T-helper 17 cell (primary cell): ENCODE measurements at regions not wholly inside any gene's neighbourhood (a gene's known extent, or its start where the extent isn't known, plus 50 kb on each side); places are given as distances from the start of the nearest gene placed in this dataset.

Experiments
- ATAC-seq: fragments of 150-1000 bp; cut with Tn5 transposase; 2 replicates; pipeline ENCODE4 v1.10.0; 2021; ENCODE audit warnings: mild to moderate bottlenecking, moderate library complexity
- DNase-seq, 3 donors: peaks; one replicate each; pipeline versions ENCODE4 v3.0.0 to v3.0.0-alpha.2; 2020 to 2021
- H3K9me3 ChIP-seq: one replicate; pipeline ENCODE4 v1.7.0; 2013; ENCODE audit warnings: low read length, mild to moderate bottlenecking; ENCODE audit not compliant: control insufficient read depth, poor library complexity, severe bottlenecking
- H3K27ac Mint-ChIP-seq: one replicate; pipeline ENCODE4 v1.8.0; 2022; ENCODE audit warnings: mild to moderate bottlenecking, moderate library complexity, mixed read lengths
- H3K27me3 Mint-ChIP-seq: one replicate; pipeline ENCODE4 v1.8.0; 2022; ENCODE audit warnings: mixed read lengths
- H3K36me3 Mint-ChIP-seq: one replicate; pipeline ENCODE4 v1.8.0; 2022; ENCODE audit warnings: low read depth, mixed read lengths
- H3K4me1 Mint-ChIP-seq: one replicate; pipeline ENCODE4 v1.8.0; 2022; ENCODE audit warnings: mild to moderate bottlenecking, mixed read lengths
- H3K4me3 Mint-ChIP-seq: one replicate; pipeline ENCODE4 v1.8.0; 2022; ENCODE audit warnings: mild to moderate bottlenecking, moderate library complexity, mixed read lengths

- ATAC-seq (no peak), DNase-seq (no peak)
- H3K36me3 Mint-ChIP-seq: no peaks in the 10 kb centered on the region
- no peak overlapping the region for H3K4me3 Mint-ChIP-seq
- no peak overlapping the region for H3K27ac Mint-ChIP-seq
- H3K4me1 Mint-ChIP-seq: no peaks in the 10 kb centered on the region
- no peaks in the 10 kb centered on the region for H3K9me3 ChIP-seq
- H3K27me3 Mint-ChIP-seq: no peaks in the 10 kb centered on the region
Observed at GRCh38 chr1:234750922-234751627, 141.1 kb upstream of the IRF2BP2 start.

GRCh38 chr1:234748713-234749112, 138.7 kb upstream of the IRF2BP2 start:
- no peaks in the 10 kb centered on the region for H3K4me1 Mint-ChIP-seq
- ATAC-seq (no peak), DNase-seq (no peak)
- H3K27me3 Mint-ChIP-seq: no peaks in the 10 kb centered on the region
- H3K4me3 Mint-ChIP-seq: no peak overlapping the region
- H3K36me3 Mint-ChIP-seq: no peaks in the 10 kb centered on the region
- H3K9me3 ChIP-seq: no peaks in the 10 kb centered on the region
- H3K27ac Mint-ChIP-seq: no peak overlapping the region

- ATAC-seq (no peak), DNase-seq (no peak)
- Mint-ChIP-seq H3K4me3 (no peak overlapping the region), H3K36me3 (no peaks in the 10 kb centered on the region), H3K27ac (no peak overlapping the region), H3K27me3 (no peaks in the 10 kb centered on the region), H3K4me1 (no peaks in the 10 kb centered on the region)
- no peaks in the 10 kb centered on the region for H3K9me3 ChIP-seq
Observed at GRCh38 chr1:234748066-234748465, 138.1 kb upstream of the IRF2BP2 start.

GRCh38 chr1:234746798-234747196, 136.8 kb upstream of the IRF2BP2 start:
- peak overlapping the region; percentile 57 for H3K27ac Mint-ChIP-seq
- no peaks in the 10 kb centered on the region for H3K9me3 ChIP-seq
- DNase-seq (no peak), ATAC-seq (no peak)
- no peaks in the 10 kb centered on the region for H3K27me3 Mint-ChIP-seq
- H3K4me3 Mint-ChIP-seq: no peak overlapping the region
- H3K36me3 Mint-ChIP-seq: no peaks in the 10 kb centered on the region
- H3K4me1 Mint-ChIP-seq: no peaks in the 10 kb centered on the region

- no peak overlapping the region for H3K4me3 Mint-ChIP-seq
- peak overlapping the region; percentile 57 for H3K27ac Mint-ChIP-seq
- no peaks in the 10 kb centered on the region for H3K4me1 Mint-ChIP-seq
- ATAC-seq: no peak
- no peak for DNase-seq
- no peaks in the 10 kb centered on the region for H3K9me3 ChIP-seq
- H3K27me3 Mint-ChIP-seq: no peaks in the 10 kb centered on the region
- H3K36me3 Mint-ChIP-seq: no peaks in the 10 kb centered on the region
Observed at GRCh38 chr1:234745844-234746797, 136.1 kb upstream of the IRF2BP2 start.

GRCh38 chr1:234745276-234745675, 135.3 kb upstream of the IRF2BP2 start:
- H3K27ac Mint-ChIP-seq: peak overlapping the region; percentile 57
- ATAC-seq (no peak), DNase-seq (no peak)
- no peaks in the 10 kb centered on the region for H3K4me1 Mint-ChIP-seq
- H3K36me3 Mint-ChIP-seq: no peaks in the 10 kb centered on the region
- no peak overlapping the region for H3K4me3 Mint-ChIP-seq
- no peaks in the 10 kb centered on the region for H3K9me3 ChIP-seq
- H3K27me3 Mint-ChIP-seq: no peaks in the 10 kb centered on the region

GRCh38 chr1:234743791-234744611, 134.0 kb upstream of the IRF2BP2 start:
- Mint-ChIP-seq H3K4me1 (no peaks in the 10 kb centered on the region), H3K4me3 (no peak overlapping the region), H3K27me3 (no peaks in the 10 kb centered on the region), H3K36me3 (no peaks in the 10 kb centered on the region), H3K27ac (no peak overlapping the region)
- H3K9me3 ChIP-seq: no peaks in the 10 kb centered on the region
- DNase-seq (no peak), ATAC-seq (no peak)

GRCh38 chr1:234742622-234743021, 132.6 kb upstream of the IRF2BP2 start:
- H3K27me3 Mint-ChIP-seq: no peaks in the 10 kb centered on the region
- H3K27ac Mint-ChIP-seq: no peak overlapping the region
- no peaks in the 10 kb centered on the region for H3K4me1 Mint-ChIP-seq
- H3K4me3 Mint-ChIP-seq: no peak overlapping the region
- H3K9me3 ChIP-seq: no peaks in the 10 kb centered on the region
- DNase-seq (no peak), ATAC-seq (no peak)
- H3K36me3 Mint-ChIP-seq: no peaks in the 10 kb centered on the region

GRCh38 chr1:234737967-234738314, 128.0 kb upstream of the IRF2BP2 start:
- H3K9me3 ChIP-seq: no peaks in the 10 kb centered on the region
- Mint-ChIP-seq H3K36me3 (no peaks in the 10 kb centered on the region), H3K4me1 (peaks cover 6% of the 10 kb centered on the region), H3K27ac (peak overlapping the region; percentile 49), H3K27me3 (no peaks in the 10 kb centered on the region), H3K4me3 (no peak overlapping the region)
- no peak for DNase-seq
- no peak for ATAC-seq

GRCh38 chr1:234735916-234736315, 125.9 kb upstream of the IRF2BP2 start:
- no peak for DNase-seq
- no peak for ATAC-seq
- no peak overlapping the region for H3K4me3 Mint-ChIP-seq
- H3K27me3 Mint-ChIP-seq: no peaks in the 10 kb centered on the region
- peaks cover 26% of the 10 kb centered on the region for H3K4me1 Mint-ChIP-seq
- H3K9me3 ChIP-seq: no peaks in the 10 kb centered on the region
- H3K27ac Mint-ChIP-seq: peak overlapping the region; percentile 79
- no peaks in the 10 kb centered on the region for H3K36me3 Mint-ChIP-seq

GRCh38 chr1:234735476-234735875, 125.5 kb upstream of the IRF2BP2 start:
- peak overlapping the region; percentile 79 for H3K27ac Mint-ChIP-seq
- DNase-seq (no peak), ATAC-seq (no peak)
- H3K9me3 ChIP-seq: no peaks in the 10 kb centered on the region
- H3K4me1 Mint-ChIP-seq: peaks cover 30% of the 10 kb centered on the region
- H3K27me3 Mint-ChIP-seq: no peaks in the 10 kb centered on the region
- H3K36me3 Mint-ChIP-seq: no peaks in the 10 kb centered on the region
- H3K4me3 Mint-ChIP-seq: no peak overlapping the region

GRCh38 chr1:234734869-234735268, 124.9 kb upstream of the IRF2BP2 start:
- Mint-ChIP-seq H3K4me3 (no peak overlapping the region), H3K27ac (no peak overlapping the region), H3K27me3 (no peaks in the 10 kb centered on the region), H3K36me3 (no peaks in the 10 kb centered on the region), H3K4me1 (peaks cover 35% of the 10 kb centered on the region)
- DNase-seq: no peak
- no peak for ATAC-seq
- H3K9me3 ChIP-seq: no peaks in the 10 kb centered on the region

- H3K4me1 Mint-ChIP-seq: peaks cover 37% of the 10 kb centered on the region
- H3K27ac Mint-ChIP-seq: peak overlapping the region; percentile 34
- ATAC-seq (no peak), DNase-seq (no peak)
- no peak overlapping the region for H3K4me3 Mint-ChIP-seq
- H3K9me3 ChIP-seq: no peaks in the 10 kb centered on the region
- H3K36me3 Mint-ChIP-seq: no peaks in the 10 kb centered on the region
- no peaks in the 10 kb centered on the region for H3K27me3 Mint-ChIP-seq
Observed at GRCh38 chr1:234734412-234734835, 124.4 kb upstream of the IRF2BP2 start.
